Activated CD4-positive, alpha-beta T cell treated with anti-CD3 and anti-CD28 coated beads for 36 hours (primary cell): ENCODE measurements at regions not wholly inside any gene's neighbourhood (a gene's known extent, or its start where the extent isn't known, plus 50 kb on each side); places are given as distances from the start of the nearest gene placed in this dataset.
"Not testable (repeated sequence)": the region's sequence is repeated elsewhere in the genome, so short reads cannot be mapped to it uniquely, and the experiment has no call there.

Experiments
- ATAC-seq: fragments of 200-7000 bp; cut with Tn5 transposase; one replicate; pipeline ENCODE4 v1.10.0; 2021; ENCODE audit warnings: mild to moderate bottlenecking, moderate library complexity
- CTCF ChIA-PET: fragments of 350-600 bp; sonication (Branson Sonifier 250); formaldehyde crosslinking; loops from one replicate; lab custom pipeline; 2021; ENCODE audit warnings: antibody characterized with exemption; lab: Charles Lee
- POLR2A ChIA-PET: fragments of 350-600 bp; sonication (Branson Sonifier 250); formaldehyde crosslinking; loops from one replicate; lab custom pipeline; 2021; ENCODE audit warnings: antibody characterized with exemption, inconsistent platforms; lab: Charles Lee
- DNase-seq: peaks from one replicate; pipeline ENCODE4 v3.0.0-alpha.2; 2020
- H3K27ac Mint-ChIP-seq: one replicate; pipeline ENCODE4 v1.8.0; 2021; ENCODE audit warnings: mixed read lengths
- H3K27me3 Mint-ChIP-seq: one replicate; pipeline ENCODE4 v1.8.0; 2021; ENCODE audit warnings: mixed read lengths
- H3K36me3 Mint-ChIP-seq: one replicate; pipeline ENCODE4 v1.8.0; 2021; ENCODE audit warnings: low read depth, mixed read lengths
- H3K4me1 Mint-ChIP-seq: one replicate; pipeline ENCODE4 v1.8.0; 2021; ENCODE audit warnings: mixed read lengths
- H3K4me3 Mint-ChIP-seq: one replicate; pipeline ENCODE4 v1.8.0; 2021; ENCODE audit warnings: mild to moderate bottlenecking, moderate library complexity, mixed read lengths
- H3K9me3 Mint-ChIP-seq: one replicate; pipeline ENCODE4 v1.8.0; 2021; ENCODE audit warnings: low read depth, mixed read lengths
- intact Hi-C, 2 experiments: fragments of 100-400 bp; cut with DNase I in 1 of 2; cut with micrococcal nuclease in 1 of 2; formaldehyde crosslinking; loops; one replicate each; pipeline versions ENCODE4 v1.14.2 to v1.15.1; 2022 to 2024; cut with DNase I, micrococcal nuclease

GRCh38 chr7:16369855-16370254 lies 51.5 kb downstream of the CRPPA start:
- H3K36me3 Mint-ChIP-seq = no peaks in the 10 kb centered on the region
- no peak overlapping the region for H3K4me3 Mint-ChIP-seq
- DNase-seq (no peak), ATAC-seq (no peak)
- no peak overlapping the region for H3K27ac Mint-ChIP-seq
- ChIA-PET CTCF (no interaction called here), POLR2A (no interaction called here)
- H3K9me3 Mint-ChIP-seq = no peaks in the 10 kb centered on the region
- intact Hi-C loops = no loop called here
- H3K4me1 Mint-ChIP-seq = no peaks in the 10 kb centered on the region
- no peaks in the 10 kb centered on the region for H3K27me3 Mint-ChIP-seq

DNA sequence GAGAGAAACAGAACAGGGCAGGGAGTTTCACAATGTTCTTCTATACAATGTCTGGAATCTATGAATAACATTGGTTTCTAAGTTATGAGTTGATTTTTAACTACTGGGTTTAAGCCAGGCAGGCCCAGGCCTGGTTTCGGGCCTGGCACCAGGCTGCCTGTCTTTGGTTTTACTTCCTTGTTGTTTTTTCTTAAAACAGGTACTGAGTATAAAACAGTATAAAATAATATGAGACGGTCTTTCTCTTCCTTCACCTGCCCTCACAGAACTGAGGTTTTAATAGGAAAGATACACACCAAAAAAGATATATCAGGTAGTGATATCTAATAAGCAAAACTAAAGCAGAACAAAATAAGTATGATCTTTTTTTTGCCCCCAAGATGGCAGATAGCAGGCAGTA lies 52.0 kb downstream of the CRPPA start:
- intact Hi-C loops, DNase-seq, ATAC-seq, H3K27ac Mint-ChIP-seq, POLR2A ChIA-PET, H3K27me3 Mint-ChIP-seq, H3K4me3 Mint-ChIP-seq, H3K9me3 Mint-ChIP-seq, CTCF ChIA-PET, H3K4me1 Mint-ChIP-seq, H3K36me3 Mint-ChIP-seq: not testable (repeated sequence)

- ATAC-seq = no peak
- Mint-ChIP-seq H3K4me1 (no peaks in the 10 kb centered on the region), H3K9me3 (no peaks in the 10 kb centered on the region), H3K27me3 (no peaks in the 10 kb centered on the region), H3K27ac (no peak overlapping the region), H3K36me3 (no peaks in the 10 kb centered on the region), H3K4me3 (no peak overlapping the region)
- POLR2A ChIA-PET = no interaction called here
- intact Hi-C loops = no loop called here
- CTCF ChIA-PET = no interaction called here
- DNase-seq = no peak
Observed at GRCh38 chr7:16368885-16369284, 52.5 kb downstream of the CRPPA start.

DNA sequence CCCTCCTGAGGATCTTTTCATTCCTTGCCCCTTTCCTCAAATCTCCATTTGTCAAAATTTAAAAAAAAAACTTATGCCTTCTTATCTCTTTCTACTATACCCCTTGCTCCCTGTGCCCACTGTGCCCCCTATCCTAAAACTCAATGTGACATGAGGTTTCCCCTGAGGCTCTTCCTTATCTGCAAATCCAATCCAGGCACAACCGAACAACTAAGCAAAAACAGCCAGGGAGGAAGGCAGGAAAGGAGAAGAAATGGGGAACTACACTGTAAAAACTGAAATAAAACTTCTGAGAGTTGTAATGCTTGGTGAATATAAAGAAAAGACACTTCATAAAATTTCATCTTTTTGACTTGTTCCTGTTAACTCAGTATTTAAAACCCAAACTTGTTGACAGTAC lies 54.2 kb downstream of the CRPPA start:
- POLR2A ChIA-PET = no interaction called here
- no peaks in the 10 kb centered on the region for H3K9me3 Mint-ChIP-seq
- H3K27me3 Mint-ChIP-seq = no peaks in the 10 kb centered on the region

GRCh38 chr7:16365952-16366351 lies 55.4 kb downstream of the CRPPA start:
- ATAC-seq (no peak), DNase-seq (no peak)
- Mint-ChIP-seq H3K27ac (no peak overlapping the region), H3K4me3 (no peak overlapping the region), H3K27me3 (no peaks in the 10 kb centered on the region), H3K36me3 (no peaks in the 10 kb centered on the region), H3K9me3 (no peaks in the 10 kb centered on the region), H3K4me1 (no peaks in the 10 kb centered on the region)
- ChIA-PET POLR2A (no interaction called here), CTCF (no interaction called here)
- intact Hi-C loops = no loop called here

More for the DNA sequence above, 54.2 kb downstream of the CRPPA start:
- intact Hi-C loops = no loop called here
- ATAC-seq (no peak), DNase-seq (no peak)
- Mint-ChIP-seq H3K4me1 (no peaks in the 10 kb centered on the region), H3K36me3 (no peaks in the 10 kb centered on the region), H3K4me3 (no peak overlapping the region), H3K27ac (no peak overlapping the region)
- CTCF ChIA-PET = no interaction called here

- DNase-seq = no peak
- CTCF ChIA-PET = no interaction called here
- ATAC-seq = no peak
- Mint-ChIP-seq H3K27ac (no peak overlapping the region), H3K4me1 (no peaks in the 10 kb centered on the region), H3K9me3 (no peaks in the 10 kb centered on the region), H3K27me3 (no peaks in the 10 kb centered on the region), H3K36me3 (no peaks in the 10 kb centered on the region), H3K4me3 (no peak overlapping the region)
- intact Hi-C loops = no loop called here
- POLR2A ChIA-PET = no interaction called here
Observed at GRCh38 chr7:16365177-16365576, 56.2 kb downstream of the CRPPA start.

GRCh38 chr7:16359216-16359615 lies 62.1 kb downstream of the CRPPA start:
- H3K27ac Mint-ChIP-seq = no peak overlapping the region
- H3K9me3 Mint-ChIP-seq = no peaks in the 10 kb centered on the region
- intact Hi-C loops = no loop called here
- H3K36me3 Mint-ChIP-seq = no peaks in the 10 kb centered on the region
- H3K4me3 Mint-ChIP-seq = no peak overlapping the region
- CTCF ChIA-PET = no interaction called here
- DNase-seq (no peak), ATAC-seq (no peak)
- no peaks in the 10 kb centered on the region for H3K27me3 Mint-ChIP-seq
- H3K4me1 Mint-ChIP-seq = no peaks in the 10 kb centered on the region
- POLR2A ChIA-PET = no interaction called here

DNA sequence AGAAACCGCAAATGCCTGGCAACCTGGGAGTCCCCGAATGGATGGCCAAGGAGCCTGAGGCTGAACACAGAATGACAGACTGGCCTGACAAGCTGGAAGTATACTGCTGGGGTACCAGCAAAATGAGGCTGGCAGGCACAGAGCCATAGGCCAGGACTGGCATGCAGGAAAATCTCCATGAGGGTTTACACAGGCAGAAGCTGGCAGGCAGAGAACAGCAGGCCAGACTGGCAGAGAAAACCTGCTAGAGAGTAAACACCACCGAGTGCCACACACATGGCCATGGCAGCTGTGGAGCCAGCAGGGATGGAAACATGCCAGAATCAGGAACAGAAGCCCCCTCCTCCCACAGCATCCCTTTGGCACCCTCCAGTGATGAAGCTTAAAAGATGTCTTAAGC lies 63.4 kb downstream of the CRPPA start:
- intact Hi-C loops = no loop called here
- Mint-ChIP-seq H3K4me1 (no peaks in the 10 kb centered on the region), H3K36me3 (no peaks in the 10 kb centered on the region), H3K27me3 (no peaks in the 10 kb centered on the region), H3K27ac (no peak overlapping the region), H3K4me3 (no peak overlapping the region), H3K9me3 (no peaks in the 10 kb centered on the region)
- CTCF ChIA-PET = interaction anchor here (0.5 to 0.7 kb wide), 3 partner anchors 11 to 1718 kb away, joined by 3 to 4 read pairs (median 3); no protein-coding TSS in a partner anchor
- POLR2A ChIA-PET = no interaction called here
- DNase-seq (no peak), ATAC-seq (no peak)

DNA sequence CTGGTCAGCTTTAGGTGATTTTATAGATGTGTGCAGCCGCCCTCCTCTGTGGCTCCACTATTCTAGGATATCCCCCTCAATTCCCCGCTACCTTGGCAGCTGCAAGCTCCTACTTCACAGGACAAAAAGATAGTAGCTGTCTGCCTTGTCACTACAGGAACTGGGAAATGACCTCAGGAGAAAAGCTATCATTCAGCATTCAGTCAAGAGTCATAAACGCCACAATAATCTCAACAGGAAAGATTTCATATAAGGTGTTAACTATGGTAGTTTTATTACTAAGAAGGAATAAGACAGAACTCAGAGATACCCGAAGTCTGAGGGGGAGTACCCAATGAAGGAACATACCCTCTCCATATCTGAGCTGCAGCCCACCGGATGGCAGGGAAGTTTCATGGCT lies 63.9 kb downstream of the CRPPA start:
- Mint-ChIP-seq H3K4me1 (no peaks in the 10 kb centered on the region), H3K27ac (no peak overlapping the region), H3K27me3 (no peaks in the 10 kb centered on the region), H3K4me3 (no peak overlapping the region), H3K36me3 (no peaks in the 10 kb centered on the region), H3K9me3 (no peaks in the 10 kb centered on the region)
- intact Hi-C loops = no loop called here
- ATAC-seq (no peak), DNase-seq (no peak)
- ChIA-PET CTCF (interaction anchor here (0.5 kb wide), 1 partner anchor 14 kb away, joined by 3 read pairs; no protein-coding TSS in a partner anchor), POLR2A (no interaction called here)

DNA sequence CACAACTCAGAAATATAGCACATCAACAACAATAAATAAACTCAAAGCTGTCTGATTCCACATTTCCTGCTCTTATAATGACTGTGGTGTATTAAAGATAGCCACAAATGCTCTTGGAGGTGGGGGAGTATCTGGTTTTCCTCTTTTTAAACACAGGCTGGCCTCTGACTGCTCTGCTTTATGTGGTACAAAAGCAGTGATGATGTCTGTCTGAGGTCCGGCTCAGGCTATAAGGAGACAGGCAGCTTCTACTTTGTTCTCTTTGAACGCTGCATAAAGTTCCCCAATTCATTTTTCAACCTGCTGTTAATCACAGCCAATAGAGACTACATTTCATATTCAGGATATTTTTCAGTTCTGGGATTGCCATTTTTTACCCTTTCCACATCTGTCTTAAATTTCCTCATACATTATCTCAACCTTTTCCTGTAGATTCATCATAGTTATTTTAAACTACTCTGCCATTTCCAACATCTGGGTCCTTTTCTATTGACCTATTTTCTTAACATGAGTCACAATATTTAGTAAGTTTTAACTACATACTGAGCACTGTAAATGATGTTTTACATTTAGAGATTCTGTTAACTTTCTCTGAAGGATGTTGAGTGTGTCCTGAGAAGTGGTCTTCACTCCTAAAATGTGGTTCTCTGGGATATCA lies 64.9 kb downstream of the CRPPA start:
- DNase-seq (no peak), ATAC-seq (no peak)
- Mint-ChIP-seq H3K4me3 (no peak overlapping the region), H3K4me1 (no peaks in the 10 kb centered on the region), H3K27me3 (no peaks in the 10 kb centered on the region), H3K9me3 (peaks cover 3% of the 10 kb centered on the region), H3K36me3 (no peaks in the 10 kb centered on the region), H3K27ac (no peak overlapping the region)
- ChIA-PET CTCF (no interaction called here), POLR2A (no interaction called here)
- intact Hi-C loops = no loop called here

GRCh38 chr7:16354573-16354972 lies 66.8 kb downstream of the CRPPA start:
- ATAC-seq (no peak), DNase-seq (no peak)
- CTCF ChIA-PET = no interaction called here
- POLR2A ChIA-PET = no interaction called here
- no peaks in the 10 kb centered on the region for H3K27me3 Mint-ChIP-seq
- intact Hi-C loops = no loop called here
- no peak overlapping the region for H3K27ac Mint-ChIP-seq
- H3K4me1 Mint-ChIP-seq = no peaks in the 10 kb centered on the region
- H3K4me3 Mint-ChIP-seq = no peak overlapping the region
- H3K9me3 Mint-ChIP-seq = peaks cover 13% of the 10 kb centered on the region
- no peaks in the 10 kb centered on the region for H3K36me3 Mint-ChIP-seq

DNA sequence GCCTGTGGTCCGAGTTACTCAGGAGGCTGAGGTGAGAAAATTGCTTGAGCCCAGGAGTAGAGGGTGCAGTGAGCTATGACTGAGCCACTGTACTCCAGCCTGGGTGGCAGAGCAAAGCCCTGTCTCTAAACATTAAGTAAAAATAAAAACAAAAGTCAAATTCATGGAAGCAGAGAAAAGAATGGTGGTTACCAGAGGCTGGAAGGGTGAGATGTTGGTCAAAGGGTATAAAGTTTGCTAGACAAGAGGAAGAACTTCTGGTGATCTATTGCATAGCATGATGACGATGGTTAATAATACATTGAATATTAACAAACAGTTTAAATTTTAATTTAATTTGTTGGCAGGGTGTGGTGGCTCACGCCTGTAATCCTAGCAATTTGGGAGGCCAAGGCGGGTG lies 68.1 kb downstream of the CRPPA start:
- ATAC-seq = no peak
- Mint-ChIP-seq H3K9me3 (peaks cover 20% of the 10 kb centered on the region), H3K27ac (no peak overlapping the region), H3K4me3 (no peak overlapping the region), H3K27me3 (no peaks in the 10 kb centered on the region), H3K36me3 (no peaks in the 10 kb centered on the region), H3K4me1 (no peaks in the 10 kb centered on the region)
- POLR2A ChIA-PET = no interaction called here
- intact Hi-C loops = no loop called here
- no peak for DNase-seq
- CTCF ChIA-PET = no interaction called here
